LoVo (cell line): ENCODE measurements at regions not wholly inside any gene's neighbourhood (a gene's known extent, or its start where the extent isn't known, plus 50 kb on each side); places are given as distances from the start of the nearest gene placed in this dataset.
A peak's percentile ranks its signal among the peaks of the same experiment; 100 is the strongest.

Source experiments
- DNase-seq: peaks from one replicate; pipeline ENCODE4 v3.0.0-alpha.2; 2016; ENCODE audit warnings: low spot score

GRCh38 chr5:10876006-10876744, 115.1 kb upstream of the DAP start:
- no peak for DNase-seq

- DNase-seq, result no peak
These were observed 114.3 kb upstream of the DAP start for GRCh38 chr5:10875201-10875768.

GRCh38 chr5:10874541-10874940, 113.5 kb upstream of the DAP start:
- DNase-seq, result no peak

- no peak for DNase-seq
These were observed 109.8 kb upstream of the DAP start for GRCh38 chr5:10870791-10871190.

- no peak for DNase-seq
These were observed 107.9 kb upstream of the DAP start for GRCh38 chr5:10868956-10869355.

- no peak for DNase-seq
These were observed 106.6 kb upstream of the DAP start for GRCh38 chr5:10867389-10868303.

- DNase-seq, result no peak
These were observed 105.9 kb upstream of the DAP start for GRCh38 chr5:10866913-10867312.

GRCh38 chr5:10863763-10864383, 102.8 kb upstream of the DAP start:
- peak; percentile 33 for DNase-seq

GRCh38 chr5:10862085-10862484, 101.1 kb upstream of the DAP start:
- DNase-seq, result no peak

GRCh38 chr5:10861423-10861790, 100.4 kb upstream of the DAP start:
- no peak for DNase-seq

- no peak for DNase-seq
These were observed 99.8 kb upstream of the DAP start for GRCh38 chr5:10860645-10861422.

GRCh38 chr5:10860196-10860543, 99.1 kb upstream of the DAP start:
- no peak for DNase-seq

GRCh38 chr5:10859393-10860195, 98.6 kb upstream of the DAP start:
- no peak for DNase-seq

GRCh38 chr5:10858945-10859344, 97.9 kb upstream of the DAP start:
- DNase-seq, result no peak

GRCh38 chr5:10858307-10858706, 97.3 kb upstream of the DAP start:
- no peak for DNase-seq

- no peak for DNase-seq
These were observed 96.3 kb upstream of the DAP start for GRCh38 chr5:10857338-10857733.

GRCh38 chr5:10856683-10857337, 95.8 kb upstream of the DAP start:
- DNase-seq, result no peak

GRCh38 chr5:10856071-10856470, 95.0 kb upstream of the DAP start:
- DNase-seq, result no peak

GRCh38 chr5:10854506-10855277, 93.7 kb upstream of the DAP start:
- no peak for DNase-seq

GRCh38 chr5:10853154-10853553, 92.1 kb upstream of the DAP start:
- DNase-seq, result no peak
